Lower leg skin (tissue), 4 donors: ENCODE measurements at regions not wholly inside any gene's neighbourhood (a gene's known extent, or its start where the extent isn't known, plus 50 kb on each side); places are given as distances from the start of the nearest gene placed in this dataset.

Source experiments
- DNase-seq, 2 donors: peaks; one replicate each; pipeline ENCODE4 v3.0.0-alpha.2; 2019; ENCODE audit warnings: low spot score in 2 of 2
- H3K4me3 ChIP-seq: fragments of 200-600 bp; sonication (generic); 2 replicates; pipeline ENCODE4 v1.5.1; 2017; ENCODE audit warnings: mild to moderate bottlenecking, low read depth; ENCODE audit not compliant: poor library complexity, severe bottlenecking
- POLR2A ChIP-seq, 2 donors: fragments of 450-650 bp; IDR thresholded peaks; one replicate each; pipeline ENCODE4 v1.6.1; 2016 to 2017; ENCODE audit warnings: antibody characterized with exemption in 2 of 2, mild to moderate bottlenecking in 1 of 2, moderate library complexity in 1 of 2
- WGBS, 2 donors: methylation state at CpG; one replicate each; pipeline ENCODE4 v1.1.5; 2018; 5-methylcytosine and 5-hydroxymethylcytosine counted together
- intact Hi-C: fragments of 100-400 bp; cut with DNase I; formaldehyde crosslinking; loops from one replicate; pipeline ENCODE4 v1.15.0; 2023; ENCODE audit warnings: low total_unique reads
- TF ChIP-seq, protein P1 (sequence below), 3 donors: fragments of 450-650 bp; IDR thresholded peaks; one replicate each; pipeline ENCODE4 v1.5.1; 2016; ENCODE audit warnings: antibody characterized with exemption in 3 of 3, mild to moderate bottlenecking in 3 of 3, moderate library complexity in 2 of 3

DNA sequence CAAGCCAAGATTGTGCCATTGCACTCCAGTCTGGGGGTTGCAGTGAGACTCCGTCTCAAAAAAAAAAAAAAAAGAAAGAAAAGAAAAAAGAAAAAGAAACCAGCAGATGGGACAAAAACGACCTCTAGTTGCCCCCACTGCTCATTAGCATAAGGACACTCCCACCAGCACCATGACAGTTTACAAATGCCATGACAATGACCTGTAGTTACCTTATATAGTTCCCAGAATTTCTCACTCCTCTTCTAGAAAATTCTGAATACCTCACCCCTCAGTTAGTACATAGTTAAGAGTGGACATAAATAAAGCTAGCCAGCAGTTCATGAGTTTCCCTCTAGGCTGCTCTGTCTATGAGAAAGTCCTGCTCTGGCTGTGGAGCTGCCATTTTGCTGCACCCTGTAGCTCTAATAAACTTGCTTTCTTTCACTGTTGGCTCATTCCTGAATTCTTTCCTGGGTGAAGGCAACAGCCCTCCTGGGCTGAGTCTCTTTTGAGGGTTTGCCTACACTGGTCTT is 276.8 kb upstream of the AKR1E2 start:
- H3K4me3 ChIP-seq, result no peak overlapping the region
- intact Hi-C loops, result no loop called here
- TF ChIP-seq, protein P1, sequence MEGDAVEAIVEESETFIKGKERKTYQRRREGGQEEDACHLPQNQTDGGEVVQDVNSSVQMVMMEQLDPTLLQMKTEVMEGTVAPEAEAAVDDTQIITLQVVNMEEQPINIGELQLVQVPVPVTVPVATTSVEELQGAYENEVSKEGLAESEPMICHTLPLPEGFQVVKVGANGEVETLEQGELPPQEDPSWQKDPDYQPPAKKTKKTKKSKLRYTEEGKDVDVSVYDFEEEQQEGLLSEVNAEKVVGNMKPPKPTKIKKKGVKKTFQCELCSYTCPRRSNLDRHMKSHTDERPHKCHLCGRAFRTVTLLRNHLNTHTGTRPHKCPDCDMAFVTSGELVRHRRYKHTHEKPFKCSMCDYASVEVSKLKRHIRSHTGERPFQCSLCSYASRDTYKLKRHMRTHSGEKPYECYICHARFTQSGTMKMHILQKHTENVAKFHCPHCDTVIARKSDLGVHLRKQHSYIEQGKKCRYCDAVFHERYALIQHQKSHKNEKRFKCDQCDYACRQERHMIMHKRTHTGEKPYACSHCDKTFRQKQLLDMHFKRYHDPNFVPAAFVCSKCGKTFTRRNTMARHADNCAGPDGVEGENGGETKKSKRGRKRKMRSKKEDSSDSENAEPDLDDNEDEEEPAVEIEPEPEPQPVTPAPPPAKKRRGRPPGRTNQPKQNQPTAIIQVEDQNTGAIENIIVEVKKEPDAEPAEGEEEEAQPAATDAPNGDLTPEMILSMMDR (IDR thresholded peaks at IDR 0.05), result no peak
- no peak for TF ChIP-seq POLR2A (IDR thresholded peaks at IDR 0.05)
- no peak for DNase-seq
- 80 to 84% methylated on average over 2 of the region's 2 CpGs for WGBS, 2 donors

DNA sequence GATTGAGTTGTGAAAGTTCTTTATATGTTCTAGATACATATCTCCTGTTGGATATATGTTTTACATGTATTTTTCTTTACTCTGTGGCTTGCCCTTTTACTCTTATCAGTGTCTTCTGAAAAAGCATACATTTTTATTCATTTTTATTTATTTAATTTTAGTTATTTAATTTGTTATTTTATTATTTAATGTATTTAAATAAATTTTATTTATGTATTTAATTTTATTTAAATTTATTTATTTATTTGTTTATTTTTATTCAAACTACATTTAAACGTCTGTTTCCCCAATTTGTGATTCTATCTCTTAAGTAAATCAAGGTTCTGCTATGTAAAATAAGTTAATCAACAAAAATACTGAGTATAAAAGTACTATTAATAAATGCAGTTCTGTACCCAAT is 279.1 kb upstream of the AKR1E2 start:
- no peak overlapping the region for H3K4me3 ChIP-seq
- intact Hi-C loops, result no loop called here
- WGBS, 2 donors, result 94 to 96% methylated on average over 1 of the region's 1 CpG
- no peak for DNase-seq
- TF ChIP-seq, protein P1 (IDR thresholded peaks at IDR 0.05), result no peak
- TF ChIP-seq POLR2A (IDR thresholded peaks at IDR 0.05), result no peak

DNA sequence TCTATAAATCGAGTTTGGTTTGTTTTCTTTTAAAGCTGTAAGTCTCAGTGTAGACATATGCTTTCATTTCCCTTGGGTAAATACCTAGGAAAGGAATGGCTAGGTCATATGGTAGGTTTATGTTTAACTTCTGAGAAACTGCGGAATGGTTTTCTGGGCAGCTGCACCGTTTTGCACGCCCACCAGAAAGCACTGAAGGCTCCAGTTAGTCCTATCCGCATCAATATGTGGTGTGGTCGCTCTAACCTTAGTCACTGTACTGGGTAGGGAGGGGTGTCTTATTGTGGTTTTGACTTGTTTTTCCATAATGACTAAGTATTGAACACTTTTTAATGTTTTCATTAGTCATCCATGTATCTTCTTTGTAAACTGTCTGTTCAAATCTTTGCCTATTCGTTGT is 279.5 kb upstream of the AKR1E2 start:
- TF ChIP-seq, protein P1 (IDR thresholded peaks at IDR 0.05), result no peak
- no peak for TF ChIP-seq POLR2A (IDR thresholded peaks at IDR 0.05)
- 84 to 87% methylated on average over 7 of the region's 7 CpGs for WGBS, 2 donors
- intact Hi-C loops, result no loop called here
- H3K4me3 ChIP-seq, result no peak overlapping the region
- no peak for DNase-seq

DNA sequence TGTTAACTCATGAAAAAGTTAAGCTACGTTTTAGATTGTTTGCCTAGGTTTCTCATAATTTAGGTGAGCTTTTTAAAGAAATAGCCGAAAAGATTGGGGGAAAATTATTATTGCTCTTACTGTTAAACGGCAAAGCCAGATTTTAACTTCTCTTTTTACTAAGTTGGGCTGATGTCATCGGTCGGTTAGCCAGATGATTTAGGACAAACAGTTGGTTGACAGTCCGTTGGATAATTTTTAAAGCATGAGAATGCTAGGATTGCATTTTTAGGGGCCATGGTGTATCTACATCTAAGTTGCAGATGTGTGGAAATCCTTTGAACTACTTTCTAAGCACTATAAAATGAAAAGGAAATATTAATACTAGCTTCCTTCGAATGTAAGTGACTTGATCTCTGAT is 280.9 kb upstream of the AKR1E2 start:
- DNase-seq, result no peak
- no peak overlapping the region for H3K4me3 ChIP-seq
- intact Hi-C loops, result no loop called here
- 41 to 48% methylated on average over 7 of the region's 7 CpGs for WGBS, 2 donors
- no peak for TF ChIP-seq POLR2A (IDR thresholded peaks at IDR 0.05)
- TF ChIP-seq, protein P1 (IDR thresholded peaks at IDR 0.05), result no peak

DNA sequence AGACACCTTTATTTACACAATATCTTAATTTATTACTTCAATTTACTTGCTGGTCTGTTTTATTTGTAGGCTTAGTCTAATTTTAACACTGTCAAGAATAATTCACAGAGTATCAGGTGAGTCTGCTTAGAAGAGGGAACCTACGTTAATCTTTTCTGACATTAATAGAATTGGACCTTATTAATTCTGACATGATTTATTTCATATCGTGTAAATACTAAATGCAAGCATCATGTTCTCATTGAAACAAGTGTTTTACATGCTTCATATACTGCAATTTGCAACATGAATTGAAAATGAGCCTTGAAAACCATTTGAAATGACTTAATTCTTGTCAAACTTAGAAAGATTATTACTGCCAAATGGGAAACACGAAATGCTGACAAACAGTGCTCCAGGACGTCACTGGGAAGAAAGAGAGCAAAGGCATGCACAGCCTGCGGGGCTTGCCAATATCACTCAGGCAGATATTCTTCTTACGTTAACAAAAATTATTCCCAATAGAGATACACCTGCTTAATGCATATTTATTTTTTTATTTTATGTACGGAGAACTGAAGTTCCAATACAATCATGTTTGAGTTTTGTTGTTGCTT is 282.0 kb upstream of the AKR1E2 start:
- DNase-seq, result no peak
- WGBS, 2 donors, result 20 to 27% methylated on average over 7 of the region's 7 CpGs
- intact Hi-C loops, result no loop called here
- TF ChIP-seq, protein P1 (IDR thresholded peaks at IDR 0.05), result no peak
- no peak for TF ChIP-seq POLR2A (IDR thresholded peaks at IDR 0.05)
- no peak overlapping the region for H3K4me3 ChIP-seq

DNA sequence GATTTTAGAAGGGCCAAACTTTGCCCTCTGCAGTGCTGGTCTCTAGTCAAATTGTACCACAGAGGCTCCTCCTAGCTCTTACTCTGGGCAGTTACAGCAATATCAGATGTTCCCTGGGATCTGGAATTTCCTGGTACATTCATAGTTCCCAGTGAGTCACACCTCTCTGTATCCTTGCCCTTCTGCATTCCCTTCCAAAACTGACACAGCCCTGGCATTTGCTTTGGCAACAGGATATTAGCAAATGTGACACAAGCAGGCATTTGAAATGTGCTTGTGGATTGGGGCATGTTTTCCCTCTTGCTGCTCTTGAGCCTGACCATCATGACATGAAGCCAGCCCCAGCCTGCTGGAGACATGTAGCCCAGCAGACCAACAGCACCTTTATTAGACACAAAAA is 284.7 kb upstream of the AKR1E2 start:
- peak; percentile 35 to 77 for DNase-seq
- TF ChIP-seq POLR2A (IDR thresholded peaks at IDR 0.05), result no peak
- TF ChIP-seq, protein P1 (IDR thresholded peaks at IDR 0.05), result no peak
- intact Hi-C loops, result no loop called here
- H3K4me3 ChIP-seq, result no peak overlapping the region
